SU-DHL-6 (cell line): ENCODE measurements at regions not wholly inside any gene's neighbourhood (a gene's known extent, or its start where the extent isn't known, plus 50 kb on each side); places are given as distances from the start of the nearest gene placed in this dataset.
A peak's percentile ranks its signal among the peaks of the same experiment; 100 is the strongest.

Experiments
- H2AFZ ChIP-seq: fragments of 200-600 bp; sonication (generic); 2 replicates; pipeline ENCODE4 v1.6.1; 2014; ENCODE audit warnings: low read depth, mild to moderate bottlenecking, moderate library complexity, mixed read lengths, antibody characterized with exemption, low read length; ENCODE audit not compliant: severe bottlenecking
- H3F3A ChIP-seq: fragments of 200-600 bp; shearing (Covaris generic); 2 replicates; pipeline ENCODE4 v1.6.0; 2016; ENCODE audit warnings: antibody characterized with exemption, mild to moderate bottlenecking; ENCODE audit not compliant: insufficient read depth
- H3K27ac ChIP-seq: fragments of 200-600 bp; sonication (generic); 2 replicates; pipeline ENCODE4 v1.5.1; 2016; ENCODE audit warnings: low read depth, mild to moderate bottlenecking, low read length, moderate library complexity, mixed read lengths
- H3K27me3 ChIP-seq: fragments of 200-600 bp; sonication (generic), shearing (Covaris generic); 2 replicates; pipeline ENCODE4 v1.6.0; 2014; ENCODE audit warnings: mild to moderate bottlenecking, low read length
- H3K36me3 ChIP-seq: fragments of 200-600 bp; sonication (generic); 2 replicates; pipeline ENCODE4 v1.6.1; 2014; ENCODE audit warnings: mild to moderate bottlenecking, low read length, mixed read lengths
- H3K4me2 ChIP-seq: fragments of 300-600, 200-600 bp; shearing (Covaris generic), sonication (generic); 2 replicates; pipeline ENCODE4 v1.6.0; 2014; ENCODE audit warnings: low read length, low read depth, mild to moderate bottlenecking; ENCODE audit not compliant: poor library complexity, severe bottlenecking
- H3K4me3 ChIP-seq: fragments of 200-600 bp; sonication (generic); 2 replicates; pipeline ENCODE4 v1.5.1; 2014; ENCODE audit warnings: antibody characterized with exemption, low read length, mild to moderate bottlenecking, mixed read lengths; ENCODE audit not compliant: insufficient read depth, poor library complexity, severe bottlenecking
- H3K79me2 ChIP-seq: fragments of 200-600 bp; sonication (generic); 2 replicates; pipeline ENCODE4 v1.6.1; 2014; ENCODE audit warnings: mild to moderate bottlenecking, low read length, moderate library complexity; ENCODE audit not compliant: insufficient read depth
- H3K9ac ChIP-seq: fragments of 200-600 bp; sonication (generic); 2 replicates; pipeline ENCODE4 v1.7.0; 2014; ENCODE audit warnings: mild to moderate bottlenecking, low read length
- H3K9me2 ChIP-seq: fragments of 200-600 bp; sonication (generic); replicated peaks from 2 replicates; pipeline ENCODE4 v1.6.1; 2014; ENCODE audit warnings: low read length; ENCODE audit not compliant: insufficient read depth
- H3K9me3 ChIP-seq: fragments of 200-600 bp; sonication (generic); 2 replicates; pipeline ENCODE4 v1.6.1; 2014; ENCODE audit warnings: low read length, mixed read lengths; ENCODE audit not compliant: insufficient read depth
- H4K20me1 ChIP-seq: fragments of 200-600 bp; sonication (generic); 2 replicates; pipeline ENCODE4 v1.6.1; 2014; ENCODE audit warnings: low read depth, mild to moderate bottlenecking, antibody characterized with exemption, low read length, moderate library complexity, mixed read lengths
- CTCF ChIP-seq: fragments of 200-600 bp; sonication (generic); IDR thresholded peaks from one replicate; pipeline ENCODE4 v1.5.1; 2017; ENCODE audit warnings: antibody characterized with exemption, mild to moderate bottlenecking, low read length, moderate library complexity; ENCODE audit not compliant: insufficient read depth, poor library complexity, severe bottlenecking
- EZH2phosphoT487 ChIP-seq: fragments of 200-600 bp; sonication (generic), shearing (Covaris generic); conservative IDR thresholded peaks from 2 replicates; pipeline ENCODE4 v1.6.1; 2018; ENCODE audit warnings: mild to moderate bottlenecking, antibody characterized with exemption, low read length, moderate library complexity, mixed read lengths

- Histone ChIP-seq H3K79me2 (no peaks in the 10 kb centered on the region), H3K36me3 (no peaks in the 10 kb centered on the region), H2AFZ (peak overlapping the region; percentile 62), H3K4me3 (no peak overlapping the region), H3K27me3 (no peaks in the 10 kb centered on the region), H3K27ac (peak overlapping the region; percentile 75), H3K9me3 (no peaks in the 10 kb centered on the region), H3K9me2 (no peaks in the 10 kb centered on the region), H4K20me1 (no peaks in the 10 kb centered on the region), H3K9ac (peak overlapping the region; percentile 22), H3K4me2 (peak overlapping the region; percentile 54), H3F3A (peaks cover 3% of the 10 kb centered on the region; the same call in 1 of the 2 replicates)
- TF ChIP-seq CTCF (no peak), EZH2phosphoT487 (no peak)
Measured at GRCh38 chr1:87951852-87952251, 623.2 kb downstream of the LMO4 start.

GRCh38 chr1:87953121-87953520, 624.4 kb downstream of the LMO4 start:
- no peak overlapping the region for H3K4me3 ChIP-seq
- no peaks in the 10 kb centered on the region for H3K27me3 ChIP-seq
- H3K9me3 ChIP-seq: no peaks in the 10 kb centered on the region
- H3K4me2 ChIP-seq: peak overlapping the region; percentile 43
- peak overlapping the region; percentile 75 for H3K27ac ChIP-seq
- TF ChIP-seq EZH2phosphoT487 (no peak), CTCF (no peak)
- H2AFZ ChIP-seq: peak overlapping the region; percentile 79
- peak overlapping the region; percentile 39 for H3K9ac ChIP-seq
- no peaks in the 10 kb centered on the region for H3K9me2 ChIP-seq
- no peaks in the 10 kb centered on the region for H3K36me3 ChIP-seq
- peaks cover 3% of the 10 kb centered on the region; the same call in 1 of the 2 replicates for H3F3A ChIP-seq
- H3K79me2 ChIP-seq: no peaks in the 10 kb centered on the region
- no peaks in the 10 kb centered on the region for H4K20me1 ChIP-seq

GRCh38 chr1:87953732-87954344, 625.2 kb downstream of the LMO4 start:
- Histone ChIP-seq H3K79me2 (no peaks in the 10 kb centered on the region), H3K4me3 (no peak overlapping the region), H3F3A (peaks cover 3% of the 10 kb centered on the region; the same call in 1 of the 2 replicates), H3K36me3 (no peaks in the 10 kb centered on the region), H3K4me2 (peak overlapping the region; percentile 43), H3K27ac (peak overlapping the region; percentile 75), H3K27me3 (no peaks in the 10 kb centered on the region), H2AFZ (peak overlapping the region; percentile 79), H4K20me1 (no peaks in the 10 kb centered on the region), H3K9ac (peak overlapping the region; percentile 39), H3K9me2 (no peaks in the 10 kb centered on the region), H3K9me3 (no peaks in the 10 kb centered on the region)
- no peak for TF ChIP-seq EZH2phosphoT487
- TF ChIP-seq CTCF: peak; percentile 93
